ENCODE measurements at regions not wholly inside any gene's neighbourhood (a gene's known extent, or its start where the extent isn't known, plus 50 kb on each side); places are given as distances from the start of the nearest gene placed in this dataset.

- Histone ChIP-seq H3K36me3 (no peaks in the 10 kb centered on the region), H3K4me1 (no peaks in the 10 kb centered on the region), H3K27ac (no peak overlapping the region), H3K27me3 (no peaks in the 10 kb centered on the region), H3K4me3 (no peak overlapping the region), H3K9me3 (no peaks in the 10 kb centered on the region)
- no peak for TF ChIP-seq CTCF (IDR thresholded peaks at IDR 0.05)
- TF ChIP-seq POLR2AphosphoS5 (IDR thresholded peaks at IDR 0.05) = no peak
- TF ChIP-seq EP300 (IDR thresholded peaks at IDR 0.05) = no peak
- no peak for TF ChIP-seq POLR2A (IDR thresholded peaks at IDR 0.05)
- intact Hi-C loops (cut with DNase I) = no loop called here
- 26 to 54% methylated on average over 1 of the region's 1 CpG for WGBS, 2 donors
- DNase-seq = no peak
Measured at GRCh38 chr1:166552706-166553105, 286.6 kb upstream of the POGK start.

- no peak for DNase-seq
- Histone ChIP-seq H3K4me1 (no peaks in the 10 kb centered on the region), H3K27me3 (no peaks in the 10 kb centered on the region), H3K9me3 (no peaks in the 10 kb centered on the region), H3K36me3 (no peaks in the 10 kb centered on the region), H3K27ac (no peak overlapping the region), H3K4me3 (no peak overlapping the region)
- intact Hi-C loops (cut with DNase I) = no loop called here
- TF ChIP-seq EP300 (IDR thresholded peaks at IDR 0.05) = no peak
Measured at GRCh38 chr1:166570954-166571353, 268.3 kb upstream of the POGK start.

- H3K36me3 ChIP-seq = no peaks in the 10 kb centered on the region
- no peaks in the 10 kb centered on the region for H3K27me3 ChIP-seq
- intact Hi-C loops (cut with DNase I) = no loop called here
- no peaks in the 10 kb centered on the region for H3K9me3 ChIP-seq
- H3K4me1 ChIP-seq = no peaks in the 10 kb centered on the region
- WGBS, 2 donors = 73 to 90% methylated on average over 1 of the region's 1 CpG
- H3K4me3 ChIP-seq = no peak overlapping the region
- DNase-seq = no peak
- TF ChIP-seq POLR2AphosphoS5 (IDR thresholded peaks at IDR 0.05) (no peak), CTCF (IDR thresholded peaks at IDR 0.05) (no peak), EP300 (IDR thresholded peaks at IDR 0.05) (no peak), POLR2A (IDR thresholded peaks at IDR 0.05) (no peak)
- H3K27ac ChIP-seq = no peak overlapping the region
Measured at GRCh38 chr1:166573199-166573598, 266.1 kb upstream of the POGK start.

- intact Hi-C loops (cut with DNase I) = no loop called here
Measured at GRCh38 chr1:166579557-166580501, 259.4 kb upstream of the POGK start.

More at GRCh38 chr1:166579557-166580501, 259.4 kb upstream of the POGK start:
- H3K27me3 ChIP-seq = no peaks in the 10 kb centered on the region
- H3K9me3 ChIP-seq = no peaks in the 10 kb centered on the region
- WGBS, 2 donors = 81 to 89% methylated on average over 7 of the region's 7 CpGs
- H3K4me1 ChIP-seq = no peaks in the 10 kb centered on the region
- H3K36me3 ChIP-seq = no peaks in the 10 kb centered on the region
- no peak overlapping the region for H3K27ac ChIP-seq
- DNase-seq = no peak
- TF ChIP-seq POLR2AphosphoS5 (IDR thresholded peaks at IDR 0.05) (no peak), CTCF (IDR thresholded peaks at IDR 0.05) (no peak), POLR2A (IDR thresholded peaks at IDR 0.05) (no peak), EP300 (IDR thresholded peaks at IDR 0.05) (no peak)
- no peak overlapping the region for H3K4me3 ChIP-seq
